Natural killer cell (primary cell): ENCODE measurements at regions not wholly inside any gene's neighbourhood (a gene's known extent, or its start where the extent isn't known, plus 50 kb on each side); places are given as distances from the start of the nearest gene placed in this dataset.

ENCODE experiments used
- ATAC-seq, 3 donors: fragments of 150-1000 bp in 2 of 3; fragments of 200-7000 bp in 1 of 3; cut with Tn5 transposase; 1 replicate in 1 of 3; 2 replicates in 2 of 3; pipeline ENCODE4 v1.10.0; 2021; ENCODE audit warnings: mild to moderate bottlenecking in 2 of 3, moderate library complexity in 2 of 3
- DNase-seq, 2 donors: peaks; one replicate each; pipeline versions ENCODE4 v3.0.0 to v3.0.0-alpha.2; 2013 to 2021; ENCODE audit warnings: mixed read lengths in 1 of 2
- H3K27ac ChIP-seq: one replicate; pipeline ENCODE4 v1.5.1; 2013; ENCODE audit warnings: mild to moderate bottlenecking, low read length
- H3K27me3 ChIP-seq: one replicate; pipeline ENCODE4 v1.6.1; 2013; ENCODE audit warnings: low read length; ENCODE audit not compliant: control insufficient read depth, insufficient read depth
- H3K36me3 ChIP-seq: one replicate; pipeline ENCODE4 v1.6.1; 2013; ENCODE audit warnings: low read length; ENCODE audit not compliant: control insufficient read depth, insufficient read depth
- H3K4me1 ChIP-seq: one replicate; pipeline ENCODE4 v1.6.1; 2013; ENCODE audit warnings: low read length; ENCODE audit not compliant: control insufficient read depth, insufficient read depth
- H3K4me3 ChIP-seq: one replicate; pipeline ENCODE4 v1.5.1; 2013; ENCODE audit warnings: low read length
- H3K9me3 ChIP-seq: one replicate; pipeline ENCODE4 v1.6.1; 2013; ENCODE audit warnings: low read length; ENCODE audit not compliant: control insufficient read depth, insufficient read depth
- H3K27ac Mint-ChIP-seq, 2 donors: one replicate each; pipeline ENCODE4 v1.8.0; 2022; ENCODE audit warnings: mild to moderate bottlenecking in 2 of 2, mixed read lengths in 2 of 2, moderate library complexity in 1 of 2
- H3K27me3 Mint-ChIP-seq, 2 donors: one replicate each; pipeline ENCODE4 v1.8.0; 2022; ENCODE audit warnings: low read depth in 2 of 2, mixed read lengths in 2 of 2
- H3K36me3 Mint-ChIP-seq: one replicate; pipeline ENCODE4 v1.8.0; 2022; ENCODE audit warnings: mixed read lengths
- H3K4me1 Mint-ChIP-seq, 2 donors: one replicate each; pipeline ENCODE4 v1.8.0; 2022; ENCODE audit warnings: mixed read lengths in 2 of 2
- H3K4me3 Mint-ChIP-seq: one replicate; pipeline ENCODE4 v1.8.0; 2022; ENCODE audit warnings: mild to moderate bottlenecking, moderate library complexity, mixed read lengths
- H3K9me3 Mint-ChIP-seq, 2 donors: one replicate each; pipeline ENCODE4 v1.8.0; 2022; ENCODE audit warnings: mixed read lengths in 2 of 2
- WGBS: methylation state at CpG from one replicate; pipeline ENCODE4 v1.1.7; 2013; ENCODE audit warnings: missing lambda C conversion rate; ENCODE audit not compliant: insufficient coverage; 5-methylcytosine and 5-hydroxymethylcytosine counted together
- intact Hi-C: fragments of 100-400 bp; cut with micrococcal nuclease; formaldehyde crosslinking; loops from one replicate; pipeline ENCODE4 v1.14.2; 2022
- TF ChIP-seq, protein P1 (sequence below): fragments of 200-600 bp; IDR thresholded peaks from one replicate; pipeline ENCODE4 v1.8.0; 2022; ENCODE audit warnings: antibody characterized with exemption

DNA sequence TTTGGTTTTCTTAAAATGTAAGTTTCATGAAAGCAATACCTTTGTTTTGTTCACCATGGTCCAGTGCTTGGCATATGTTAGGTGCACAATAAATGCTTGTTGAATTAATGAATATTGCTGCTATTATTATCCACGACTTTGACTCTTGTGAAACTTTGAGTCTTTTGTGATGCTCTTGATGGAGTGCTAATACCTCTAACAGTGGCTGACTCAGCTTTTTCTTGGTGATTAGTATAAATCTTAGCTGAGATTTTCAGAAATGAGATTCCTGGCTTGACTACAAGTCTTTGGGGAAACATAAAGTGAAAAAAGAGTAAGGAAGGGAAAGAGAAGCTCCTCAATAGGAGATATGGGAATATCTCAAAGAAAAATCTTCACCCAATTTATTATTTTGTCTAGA lies 375.2 kb upstream of the RPS6KA3 start:
- no peaks in the 10 kb centered on the region for H3K27me3 ChIP-seq
- H3K27ac ChIP-seq: no peak overlapping the region
- H3K4me1 Mint-ChIP-seq: no peaks in the 10 kb centered on the region
- no peaks in the 10 kb centered on the region for H3K4me1 ChIP-seq
- no peaks in the 10 kb centered on the region for H3K36me3 ChIP-seq
- intact Hi-C loops: no loop called here
- TF ChIP-seq, protein P1, sequence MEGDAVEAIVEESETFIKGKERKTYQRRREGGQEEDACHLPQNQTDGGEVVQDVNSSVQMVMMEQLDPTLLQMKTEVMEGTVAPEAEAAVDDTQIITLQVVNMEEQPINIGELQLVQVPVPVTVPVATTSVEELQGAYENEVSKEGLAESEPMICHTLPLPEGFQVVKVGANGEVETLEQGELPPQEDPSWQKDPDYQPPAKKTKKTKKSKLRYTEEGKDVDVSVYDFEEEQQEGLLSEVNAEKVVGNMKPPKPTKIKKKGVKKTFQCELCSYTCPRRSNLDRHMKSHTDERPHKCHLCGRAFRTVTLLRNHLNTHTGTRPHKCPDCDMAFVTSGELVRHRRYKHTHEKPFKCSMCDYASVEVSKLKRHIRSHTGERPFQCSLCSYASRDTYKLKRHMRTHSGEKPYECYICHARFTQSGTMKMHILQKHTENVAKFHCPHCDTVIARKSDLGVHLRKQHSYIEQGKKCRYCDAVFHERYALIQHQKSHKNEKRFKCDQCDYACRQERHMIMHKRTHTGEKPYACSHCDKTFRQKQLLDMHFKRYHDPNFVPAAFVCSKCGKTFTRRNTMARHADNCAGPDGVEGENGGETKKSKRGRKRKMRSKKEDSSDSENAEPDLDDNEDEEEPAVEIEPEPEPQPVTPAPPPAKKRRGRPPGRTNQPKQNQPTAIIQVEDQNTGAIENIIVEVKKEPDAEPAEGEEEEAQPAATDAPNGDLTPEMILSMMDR: no peak
- H3K27me3 Mint-ChIP-seq: peaks cover 0 to 4% of the 10 kb centered on the region in 2 donors
- H3K4me3 ChIP-seq: no peak overlapping the region
- no CpG with 5 or more reads among the region's 1 CpG for WGBS
- no peak overlapping the region for H3K27ac Mint-ChIP-seq
- DNase-seq (no peak), ATAC-seq (no peak)
- no peaks in the 10 kb centered on the region for H3K9me3 ChIP-seq
- H3K9me3 Mint-ChIP-seq: peaks cover 6 to 7% of the 10 kb centered on the region in 2 donors
- H3K36me3 Mint-ChIP-seq: no peaks in the 10 kb centered on the region
- H3K4me3 Mint-ChIP-seq: no peak overlapping the region

DNA sequence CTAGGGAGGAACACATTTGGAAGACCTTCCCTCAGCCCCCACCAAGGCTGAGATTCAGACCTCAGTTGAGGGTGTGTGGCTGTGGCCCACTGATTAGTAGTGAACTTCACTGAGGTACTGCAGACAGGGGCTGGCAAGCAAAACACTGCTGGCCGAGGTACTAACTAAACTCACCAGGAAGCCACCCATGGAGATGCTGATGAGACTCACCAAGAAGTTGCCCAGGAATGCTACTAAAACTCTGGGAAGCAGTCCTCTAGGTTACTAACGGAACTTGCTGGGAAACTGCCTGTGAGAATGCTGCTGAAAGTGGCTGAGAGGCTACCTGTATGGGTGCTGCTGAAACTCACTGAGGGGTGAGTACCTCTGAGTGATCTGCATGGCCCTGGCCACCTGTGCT lies 372.4 kb upstream of the RPS6KA3 start:
- TF ChIP-seq, protein P1: no peak
- peaks cover 0 to 4% of the 10 kb centered on the region in 2 donors for H3K27me3 Mint-ChIP-seq
- no peaks in the 10 kb centered on the region for H3K4me1 ChIP-seq
- DNase-seq (no peak), ATAC-seq (no peak)
- no peaks in the 10 kb centered on the region for H3K9me3 ChIP-seq
- no peaks in the 10 kb centered on the region for H3K4me1 Mint-ChIP-seq
- H3K9me3 Mint-ChIP-seq: peaks cover 4 to 6% of the 10 kb centered on the region in 2 donors
- H3K27me3 ChIP-seq: no peaks in the 10 kb centered on the region
- H3K27ac ChIP-seq: no peak overlapping the region
- H3K4me3 ChIP-seq: no peak overlapping the region
- H3K27ac Mint-ChIP-seq: no peak overlapping the region
- H3K36me3 ChIP-seq: no peaks in the 10 kb centered on the region
- intact Hi-C loops: no loop called here
- no peak overlapping the region for H3K4me3 Mint-ChIP-seq
- no peaks in the 10 kb centered on the region for H3K36me3 Mint-ChIP-seq
- WGBS: 77% methylated on average over 2 of the region's 2 CpGs

DNA sequence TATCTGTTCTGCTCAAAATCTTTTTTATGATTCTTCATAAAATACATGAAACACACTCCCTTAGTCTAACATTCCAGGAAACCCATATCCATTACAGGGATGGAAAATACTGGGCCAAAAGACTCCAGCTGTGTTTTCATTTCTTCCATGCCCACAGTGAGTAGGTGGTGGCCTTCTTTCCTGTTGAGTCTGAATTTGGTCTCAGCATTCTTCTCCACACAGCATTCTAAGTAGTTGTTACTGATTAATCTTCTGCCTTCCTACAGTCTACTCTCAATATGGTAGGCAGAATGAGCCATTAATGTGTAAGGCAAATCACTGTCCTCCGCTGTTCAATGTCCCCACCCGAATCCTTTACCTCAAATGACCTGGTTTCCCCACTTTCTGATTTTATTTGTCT lies 370.6 kb upstream of the RPS6KA3 start:
- ATAC-seq: no peak
- Mint-ChIP-seq H3K9me3 (peaks cover 4 to 6% of the 10 kb centered on the region in 2 donors), H3K4me1 (no peaks in the 10 kb centered on the region)

DNA sequence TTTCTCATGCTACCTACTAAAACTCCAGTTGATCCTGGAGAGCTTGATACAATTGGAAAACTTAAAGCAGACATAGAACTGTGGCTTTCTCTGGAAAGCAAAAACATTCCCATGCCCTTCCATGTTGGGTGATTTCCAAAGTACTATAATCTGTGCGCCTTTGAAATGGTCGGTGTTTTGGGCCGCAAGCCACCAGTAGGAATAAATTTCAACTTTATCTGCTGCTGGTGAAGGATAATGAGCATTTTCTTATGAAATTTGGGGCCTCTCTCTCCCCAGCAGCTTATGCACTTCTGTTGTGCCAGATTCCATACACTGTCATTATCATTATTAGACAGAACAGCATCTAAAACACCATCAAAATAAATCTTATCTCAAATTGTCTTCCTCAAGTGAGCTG lies 366.7 kb upstream of the RPS6KA3 start:
- Mint-ChIP-seq H3K36me3 (no peaks in the 10 kb centered on the region), H3K4me1 (no peaks in the 10 kb centered on the region), H3K9me3 (peaks cover 0 to 2% of the 10 kb centered on the region in 2 donors), H3K27me3 (peaks cover 0 to 6% of the 10 kb centered on the region in 2 donors), H3K27ac (no peak overlapping the region), H3K4me3 (no peak overlapping the region)
- no peak for ATAC-seq
- Histone ChIP-seq H3K4me1 (no peaks in the 10 kb centered on the region), H3K27ac (no peak overlapping the region), H3K27me3 (no peaks in the 10 kb centered on the region), H3K9me3 (no peaks in the 10 kb centered on the region), H3K36me3 (no peaks in the 10 kb centered on the region), H3K4me3 (no peak overlapping the region)
- 80% methylated on average over 2 of the region's 3 CpGs for WGBS
- intact Hi-C loops: no loop called here
- no peak for DNase-seq
- TF ChIP-seq, protein P1: no peak

More for the DNA sequence above, 370.6 kb upstream of the RPS6KA3 start:
- Mint-ChIP-seq H3K27me3 (peaks cover 0 to 4% of the 10 kb centered on the region in 2 donors), H3K4me3 (no peak overlapping the region), H3K36me3 (no peaks in the 10 kb centered on the region), H3K27ac (no peak overlapping the region)
- Histone ChIP-seq H3K9me3 (no peaks in the 10 kb centered on the region), H3K27ac (no peak overlapping the region), H3K4me1 (no peaks in the 10 kb centered on the region), H3K4me3 (no peak overlapping the region), H3K36me3 (no peaks in the 10 kb centered on the region), H3K27me3 (no peaks in the 10 kb centered on the region)
- TF ChIP-seq, protein P1: no peak
- no peak for DNase-seq
- 100% methylated on average over 2 of the region's 2 CpGs for WGBS
- intact Hi-C loops: no loop called here
